ENCODE measurements at regions not wholly inside any gene's neighbourhood (a gene's known extent, or its start where the extent isn't known, plus 50 kb on each side); places are given as distances from the start of the nearest gene placed in this dataset.

GRCh38 chr4:15343581-15343980, 84.3 kb upstream of the C1QTNF7 start:
- ChIA-PET POLR2A (ENCODE audit: low non-redundant PET) (no interaction called here), CTCF (no interaction called here)
- Histone ChIP-seq H3K9me3 (ENCODE audit: low read depth, low read length, poor library complexity, severe bottlenecking) (no peaks in the 10 kb centered on the region), H3K4me1 (ENCODE audit: insufficient read depth, low read length, poor library complexity, severe bottlenecking) (peaks cover 25% of the 10 kb centered on the region), H3K36me3 (ENCODE audit: insufficient read depth, low read length, poor library complexity, severe bottlenecking) (no peaks in the 10 kb centered on the region), H3K4me3 (ENCODE audit: low read depth, low read length, poor library complexity, severe bottlenecking) (no peak overlapping the region), H3K27ac (ENCODE audit: low read depth, low read length, poor library complexity, severe bottlenecking) (no peak overlapping the region), H3K27me3 (replicated peaks; ENCODE audit: insufficient read depth, low read depth, low read length, poor library complexity) (no peaks in the 10 kb centered on the region)
- TF ChIP-seq EZH2 (IDR thresholded peaks at IDR 0.05; ENCODE audit: borderline replicate concordance, low read depth, low read length, poor library complexity, severe bottlenecking) (no peak), CTCF (conservative IDR thresholded peaks at IDR 0.05; ENCODE audit: low read depth, low read length) (no peak)
- no peak for DNase-seq (ENCODE audit: low spot score)
- BruUV-seq (replicated peaks), result no TSS peak
- intact Hi-C loops (cut with micrococcal nuclease; ENCODE audit: unreplicated experiment), result no loop called here

- Histone ChIP-seq H3K4me1 (ENCODE audit: insufficient read depth, low read length, poor library complexity, severe bottlenecking) (peaks cover 30% of the 10 kb centered on the region), H3K36me3 (ENCODE audit: insufficient read depth, low read length, poor library complexity, severe bottlenecking) (no peaks in the 10 kb centered on the region), H3K27ac (ENCODE audit: low read depth, low read length, poor library complexity, severe bottlenecking) (no peak overlapping the region), H3K4me3 (ENCODE audit: low read depth, low read length, poor library complexity, severe bottlenecking) (no peak overlapping the region), H3K9me3 (ENCODE audit: low read depth, low read length, poor library complexity, severe bottlenecking) (no peaks in the 10 kb centered on the region), H3K27me3 (replicated peaks; ENCODE audit: insufficient read depth, low read depth, low read length, poor library complexity) (no peaks in the 10 kb centered on the region)
- ChIA-PET POLR2A (ENCODE audit: low non-redundant PET) (no interaction called here), CTCF (no interaction called here)
- intact Hi-C loops (cut with micrococcal nuclease; ENCODE audit: unreplicated experiment), result no loop called here
- no TSS peak for BruUV-seq (replicated peaks)
- DNase-seq (ENCODE audit: low spot score), result no peak
- TF ChIP-seq CTCF (conservative IDR thresholded peaks at IDR 0.05; ENCODE audit: low read depth, low read length) (no peak), EZH2 (IDR thresholded peaks at IDR 0.05; ENCODE audit: borderline replicate concordance, low read depth, low read length, poor library complexity, severe bottlenecking) (no peak)
These were observed 83.8 kb upstream of the C1QTNF7 start for GRCh38 chr4:15344041-15344440.

- Histone ChIP-seq H3K27me3 (replicated peaks; ENCODE audit: insufficient read depth, low read depth, low read length, poor library complexity) (no peaks in the 10 kb centered on the region), H3K4me3 (ENCODE audit: low read depth, low read length, poor library complexity, severe bottlenecking) (no peak overlapping the region), H3K36me3 (ENCODE audit: insufficient read depth, low read length, poor library complexity, severe bottlenecking) (no peaks in the 10 kb centered on the region), H3K4me1 (ENCODE audit: insufficient read depth, low read length, poor library complexity, severe bottlenecking) (peaks cover 31% of the 10 kb centered on the region), H3K27ac (ENCODE audit: low read depth, low read length, poor library complexity, severe bottlenecking) (no peak overlapping the region), H3K9me3 (ENCODE audit: low read depth, low read length, poor library complexity, severe bottlenecking) (no peaks in the 10 kb centered on the region)
- no peak for DNase-seq (ENCODE audit: low spot score)
- TF ChIP-seq CTCF (conservative IDR thresholded peaks at IDR 0.05; ENCODE audit: low read depth, low read length), result no peak
- no peak for TF ChIP-seq EZH2 (IDR thresholded peaks at IDR 0.05; ENCODE audit: borderline replicate concordance, low read depth, low read length, poor library complexity, severe bottlenecking)
- intact Hi-C loops (cut with micrococcal nuclease; ENCODE audit: unreplicated experiment), result no loop called here
- BruUV-seq (replicated peaks), result no TSS peak
- CTCF ChIA-PET, result no interaction called here
- POLR2A ChIA-PET (ENCODE audit: low non-redundant PET), result no interaction called here
These were observed 82.7 kb upstream of the C1QTNF7 start for GRCh38 chr4:15345134-15345533.

Measured in A673 (cell line).